ENCODE measurements at regions not wholly inside any gene's neighbourhood (a gene's known extent, or its start where the extent isn't known, plus 50 kb on each side); places are given as distances from the start of the nearest gene placed in this dataset.

GRCh38 chr6:121835662-121836061 is 400.2 kb downstream of the GJA1 start:
- TF ChIP-seq CTCF (conservative IDR thresholded peaks at IDR 0.05), result no peak

More at GRCh38 chr6:121835662-121836061, 400.2 kb downstream of the GJA1 start:
- H2AFZ ChIP-seq (ENCODE audit: low read length), result no peak overlapping the region
- H2BK120ac ChIP-seq (ENCODE audit: low read depth, low read length, poor library complexity, severe bottlenecking), result no peak overlapping the region
- no peak overlapping the region for H3K9ac ChIP-seq (ENCODE audit: extremely low read depth, insufficient read length, low read length)
- no peak overlapping the region for H2BK20ac ChIP-seq (ENCODE audit: low read depth, low read length, poor library complexity, severe bottlenecking)
- H3K79me2 ChIP-seq (ENCODE audit: insufficient read depth, low read length), result no peaks in the 10 kb centered on the region
- H2AK5ac ChIP-seq (ENCODE audit: insufficient read length, low read length), result no peak overlapping the region
- no peak overlapping the region for H3K4ac ChIP-seq (ENCODE audit: low read depth, low read length)
- no peak overlapping the region for H3K18ac ChIP-seq (ENCODE audit: insufficient read length, low read depth, low read length)
- H3K4me2 ChIP-seq (ENCODE audit: insufficient read depth, insufficient read length, low read length), result no peak overlapping the region
- H3K27me3 Mint-ChIP-seq (ENCODE audit: low read depth), result no peaks in the 10 kb centered on the region
- no peak overlapping the region for H3K27ac ChIP-seq (ENCODE audit: insufficient read length, low read depth, low read length)
- no peak overlapping the region for H3T11ph ChIP-seq (ENCODE audit: low read length)
- no peak overlapping the region for H4K91ac ChIP-seq (ENCODE audit: insufficient read length, low read depth, low read length)
- H4K8ac ChIP-seq (replicated peaks; ENCODE audit: insufficient read length, low read depth, low read length), result no peak overlapping the region
- H3K27me3 ChIP-seq (ENCODE audit: insufficient read depth, low read length), result no peaks in the 10 kb centered on the region
- peaks cover 0 to 5% (median 0%) of the 10 kb centered on the region in 3 experiments; a peak in 1 of 7 replicates for H3K36me3 Mint-ChIP-seq (ENCODE audit: insufficient read depth in 1 of 3, low read depth in 3 of 3)
- no peak overlapping the region for H2BK15ac ChIP-seq (ENCODE audit: low read depth, low read length)
- H3K9me3 Mint-ChIP-seq, result no peaks in the 10 kb centered on the region
- H3K23ac ChIP-seq (ENCODE audit: insufficient read length, low read depth, low read length), result no peak overlapping the region
- H3K23me2 ChIP-seq (ENCODE audit: insufficient read length, low read depth, low read length, poor library complexity, severe bottlenecking), result no peaks in the 10 kb centered on the region
- H3K4me3 Mint-ChIP-seq, result no peak overlapping the region
- H3K56ac ChIP-seq (ENCODE audit: insufficient read length, low read depth, low read length), result no peak overlapping the region
- H3K4me1 ChIP-seq (ENCODE audit: insufficient read depth, low read length), result no peaks in the 10 kb centered on the region
- no peak overlapping the region for H3K14ac ChIP-seq (ENCODE audit: insufficient read depth, low read length)
- WGBS (ENCODE audit: extremely low coverage, insufficient read length, low lambda C conversion rate), result no CpG with 5 or more reads among the region's 2 CpGs
- H3K9me3 ChIP-seq (ENCODE audit: control insufficient read depth, low read depth, low read length), result no peaks in the 10 kb centered on the region
- no peak overlapping the region for H3K27ac Mint-ChIP-seq
- H2BK5ac ChIP-seq (ENCODE audit: insufficient read length, low read length), result no peak overlapping the region
- H3K79me1 ChIP-seq (ENCODE audit: insufficient read depth, low read depth, low read length, poor library complexity, severe bottlenecking), result no peaks in the 10 kb centered on the region
- DNase-seq, result no peak
- H3K4me1 Mint-ChIP-seq, result peaks cover 0 to 4% of the 10 kb centered on the region in 2 experiments; a peak in 2 of 4 replicates
- no peak overlapping the region for H2BK12ac ChIP-seq (ENCODE audit: insufficient read length, low read depth, low read length)
- H4K20me1 ChIP-seq (ENCODE audit: control insufficient read depth, insufficient read depth, insufficient read length), result no peaks in the 10 kb centered on the region
- H4K5ac ChIP-seq (ENCODE audit: insufficient read length, low read depth, low read length), result no peak overlapping the region

Measured in H9 (cell line).